ENCODE measurements at regions not wholly inside any gene's neighbourhood (a gene's known extent, or its start where the extent isn't known, plus 50 kb on each side); places are given as distances from the start of the nearest gene placed in this dataset.

- Histone ChIP-seq H3K9ac (ENCODE audit: low read length) (no peak overlapping the region), H3K4me2 (ENCODE audit: low read depth, low read length) (no peak overlapping the region)
- DNase-seq = no peak
Observed at GRCh38 chr11:22433094-22433455, 94.9 kb downstream of the SLC17A6 start.

GRCh38 chr11:22432291-22433093, 94.3 kb downstream of the SLC17A6 start:
- H3K4me3 ChIP-seq (ENCODE audit: low read length) = no peak overlapping the region
- no peak overlapping the region for H2AFZ ChIP-seq (ENCODE audit: low read length)
- H3K4me1 ChIP-seq (ENCODE audit: low read length) = no peaks in the 10 kb centered on the region
- H4K20me1 ChIP-seq (ENCODE audit: insufficient read depth, low read length) = no peaks in the 10 kb centered on the region
- H3K9me2 ChIP-seq (replicated peaks; ENCODE audit: insufficient read depth, low read length) = no peaks in the 10 kb centered on the region
- H3K27me3 ChIP-seq (replicated peaks; ENCODE audit: insufficient read depth, low read length) = no peaks in the 10 kb centered on the region
- no peak for DNase-seq
- H3K27ac ChIP-seq (ENCODE audit: low read length) = no peak overlapping the region
- H3K9me3 ChIP-seq (replicated peaks; ENCODE audit: insufficient read depth, low read length) = no peaks in the 10 kb centered on the region
- no peaks in the 10 kb centered on the region for H3K79me2 ChIP-seq (ENCODE audit: low read length)
- no peaks in the 10 kb centered on the region for H3K36me3 ChIP-seq (replicated peaks; ENCODE audit: insufficient read depth, low read length)
- H3F3A ChIP-seq (ENCODE audit: insufficient read depth, low read length) = no peaks in the 10 kb centered on the region
- no peak overlapping the region for H3K4me2 ChIP-seq (ENCODE audit: low read depth, low read length)
- no peak overlapping the region for H3K9ac ChIP-seq (ENCODE audit: low read length)
- TF ChIP-seq EZH2phosphoT487 (IDR thresholded peaks at IDR 0.05; ENCODE audit: low read length) (no peak), CTCF (IDR thresholded peaks at IDR 0.05; ENCODE audit: low read length) (no peak), EZH2 (optimal IDR thresholded peaks at IDR 0.05; ENCODE audit: low read depth, low read length) (no peak)

More at GRCh38 chr11:22433094-22433455, 94.9 kb downstream of the SLC17A6 start:
- Histone ChIP-seq H3K36me3 (replicated peaks; ENCODE audit: insufficient read depth, low read length) (no peaks in the 10 kb centered on the region), H3K9me2 (replicated peaks; ENCODE audit: insufficient read depth, low read length) (no peaks in the 10 kb centered on the region), H3K9me3 (replicated peaks; ENCODE audit: insufficient read depth, low read length) (no peaks in the 10 kb centered on the region), H4K20me1 (ENCODE audit: insufficient read depth, low read length) (no peaks in the 10 kb centered on the region), H3K4me3 (ENCODE audit: low read length) (no peak overlapping the region), H3K27me3 (replicated peaks; ENCODE audit: insufficient read depth, low read length) (no peaks in the 10 kb centered on the region), H3F3A (ENCODE audit: insufficient read depth, low read length) (no peaks in the 10 kb centered on the region), H2AFZ (ENCODE audit: low read length) (no peak overlapping the region), H3K4me1 (ENCODE audit: low read length) (no peaks in the 10 kb centered on the region), H3K79me2 (ENCODE audit: low read length) (no peaks in the 10 kb centered on the region), H3K27ac (ENCODE audit: low read length) (no peak overlapping the region)
- TF ChIP-seq CTCF (IDR thresholded peaks at IDR 0.05; ENCODE audit: low read length) = no peak
- TF ChIP-seq EZH2phosphoT487 (IDR thresholded peaks at IDR 0.05; ENCODE audit: low read length) = no peak
- TF ChIP-seq EZH2 (optimal IDR thresholded peaks at IDR 0.05; ENCODE audit: low read depth, low read length) = no peak

GRCh38 chr11:22431106-22431505, 92.9 kb downstream of the SLC17A6 start:
- no peaks in the 10 kb centered on the region for H4K20me1 ChIP-seq (ENCODE audit: insufficient read depth, low read length)
- no peak for DNase-seq
- no peak overlapping the region for H3K4me2 ChIP-seq (ENCODE audit: low read depth, low read length)
- H3K9ac ChIP-seq (ENCODE audit: low read length) = no peak overlapping the region
- no peak overlapping the region for H3K4me3 ChIP-seq (ENCODE audit: low read length)
- no peak overlapping the region for H3K27ac ChIP-seq (ENCODE audit: low read length)
- no peak overlapping the region for H2AFZ ChIP-seq (ENCODE audit: low read length)
- no peaks in the 10 kb centered on the region for H3K27me3 ChIP-seq (replicated peaks; ENCODE audit: insufficient read depth, low read length)
- H3K4me1 ChIP-seq (ENCODE audit: low read length) = no peaks in the 10 kb centered on the region
- H3K79me2 ChIP-seq (ENCODE audit: low read length) = no peaks in the 10 kb centered on the region
- TF ChIP-seq CTCF (IDR thresholded peaks at IDR 0.05; ENCODE audit: low read length) (no peak), EZH2phosphoT487 (IDR thresholded peaks at IDR 0.05; ENCODE audit: low read length) (no peak), EZH2 (optimal IDR thresholded peaks at IDR 0.05; ENCODE audit: low read depth, low read length) (no peak)
- no peaks in the 10 kb centered on the region for H3F3A ChIP-seq (ENCODE audit: insufficient read depth, low read length)
- H3K9me3 ChIP-seq (replicated peaks; ENCODE audit: insufficient read depth, low read length) = no peaks in the 10 kb centered on the region
- no peaks in the 10 kb centered on the region for H3K36me3 ChIP-seq (replicated peaks; ENCODE audit: insufficient read depth, low read length)
- H3K9me2 ChIP-seq (replicated peaks; ENCODE audit: insufficient read depth, low read length) = no peaks in the 10 kb centered on the region
